ENCODE measurements at regions not wholly inside any gene's neighbourhood (a gene's known extent, or its start where the extent isn't known, plus 50 kb on each side); places are given as distances from the start of the nearest gene placed in this dataset.

DNA sequence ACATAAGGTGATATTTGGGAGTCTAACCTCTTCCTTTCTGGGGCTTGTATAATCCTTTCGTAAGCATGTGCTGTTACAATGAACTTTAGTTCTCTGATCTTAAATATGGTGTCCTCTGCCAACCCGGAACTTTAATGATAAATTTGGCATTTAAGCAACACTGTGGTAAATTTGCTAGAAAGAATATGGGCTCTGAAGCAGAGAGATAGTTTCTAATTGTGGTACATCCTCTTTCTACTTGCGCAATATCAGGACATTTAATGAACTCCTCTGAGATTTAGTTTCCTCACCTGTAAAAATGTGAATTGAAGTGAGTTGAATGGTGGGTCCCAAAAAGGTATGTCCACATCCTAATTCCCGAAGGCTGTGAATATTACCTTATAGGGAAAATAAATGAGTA is 364.7 kb downstream of the CAAP1 start:
- no peaks in the 10 kb centered on the region for H3K9me3 Mint-ChIP-seq
- no peak overlapping the region for H3K4me3 Mint-ChIP-seq
- POLR2A ChIA-PET = no interaction called here
- CTCF ChIA-PET = no interaction called here
- no peak for TF ChIP-seq TEAD4 (CRISPR knock-in tag; IDR thresholded peaks at IDR 0.05)
- TF ChIP-seq TP53 (CRISPR knock-in tag; IDR thresholded peaks at IDR 0.05) = no peak
- no peak for TF ChIP-seq CBFB (CRISPR knock-in tag; IDR thresholded peaks at IDR 0.05; ENCODE audit: low read depth)
- no peak for TF ChIP-seq SMAD3 (CRISPR knock-in tag; IDR thresholded peaks at IDR 0.05; ENCODE audit: borderline replicate concordance)
- no peak for TF ChIP-seq ZNF425 (CRISPR knock-in tag; conservative IDR thresholded peaks at IDR 0.05)
- TF ChIP-seq SMAD4 (CRISPR knock-in tag; IDR thresholded peaks at IDR 0.05) = no peak
- TF ChIP-seq, protein P1, sequence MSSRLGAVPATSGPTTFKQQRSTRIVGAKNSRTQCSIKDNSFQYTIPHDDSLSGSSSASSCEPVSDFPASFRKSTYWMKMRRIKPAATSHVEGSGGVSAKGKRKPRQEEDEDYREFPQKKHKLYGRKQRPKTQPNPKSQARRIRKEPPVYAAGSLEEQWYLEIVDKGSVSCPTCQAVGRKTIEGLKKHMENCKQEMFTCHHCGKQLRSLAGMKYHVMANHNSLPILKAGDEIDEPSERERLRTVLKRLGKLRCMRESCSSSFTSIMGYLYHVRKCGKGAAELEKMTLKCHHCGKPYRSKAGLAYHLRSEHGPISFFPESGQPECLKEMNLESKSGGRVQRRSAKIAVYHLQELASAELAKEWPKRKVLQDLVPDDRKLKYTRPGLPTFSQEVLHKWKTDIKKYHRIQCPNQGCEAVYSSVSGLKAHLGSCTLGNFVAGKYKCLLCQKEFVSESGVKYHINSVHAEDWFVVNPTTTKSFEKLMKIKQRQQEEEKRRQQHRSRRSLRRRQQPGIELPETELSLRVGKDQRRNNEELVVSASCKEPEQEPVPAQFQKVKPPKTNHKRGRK (CRISPR knock-in tag; IDR thresholded peaks at IDR 0.05; ENCODE audit: borderline replicate concordance) = no peak
- no peak for TF ChIP-seq KAT7 (CRISPR knock-in tag; IDR thresholded peaks at IDR 0.05; ENCODE audit: borderline replicate concordance)
- no peak for TF ChIP-seq ELF4 (CRISPR knock-in tag; IDR thresholded peaks at IDR 0.05; ENCODE audit: low read depth)
- no peak for TF ChIP-seq SP1 (CRISPR knock-in tag; conservative IDR thresholded peaks at IDR 0.05)
- TF ChIP-seq FOXJ3 (CRISPR knock-in tag; IDR thresholded peaks at IDR 0.05; ENCODE audit: borderline replicate concordance) = no peak
- TF ChIP-seq, protein P2, sequence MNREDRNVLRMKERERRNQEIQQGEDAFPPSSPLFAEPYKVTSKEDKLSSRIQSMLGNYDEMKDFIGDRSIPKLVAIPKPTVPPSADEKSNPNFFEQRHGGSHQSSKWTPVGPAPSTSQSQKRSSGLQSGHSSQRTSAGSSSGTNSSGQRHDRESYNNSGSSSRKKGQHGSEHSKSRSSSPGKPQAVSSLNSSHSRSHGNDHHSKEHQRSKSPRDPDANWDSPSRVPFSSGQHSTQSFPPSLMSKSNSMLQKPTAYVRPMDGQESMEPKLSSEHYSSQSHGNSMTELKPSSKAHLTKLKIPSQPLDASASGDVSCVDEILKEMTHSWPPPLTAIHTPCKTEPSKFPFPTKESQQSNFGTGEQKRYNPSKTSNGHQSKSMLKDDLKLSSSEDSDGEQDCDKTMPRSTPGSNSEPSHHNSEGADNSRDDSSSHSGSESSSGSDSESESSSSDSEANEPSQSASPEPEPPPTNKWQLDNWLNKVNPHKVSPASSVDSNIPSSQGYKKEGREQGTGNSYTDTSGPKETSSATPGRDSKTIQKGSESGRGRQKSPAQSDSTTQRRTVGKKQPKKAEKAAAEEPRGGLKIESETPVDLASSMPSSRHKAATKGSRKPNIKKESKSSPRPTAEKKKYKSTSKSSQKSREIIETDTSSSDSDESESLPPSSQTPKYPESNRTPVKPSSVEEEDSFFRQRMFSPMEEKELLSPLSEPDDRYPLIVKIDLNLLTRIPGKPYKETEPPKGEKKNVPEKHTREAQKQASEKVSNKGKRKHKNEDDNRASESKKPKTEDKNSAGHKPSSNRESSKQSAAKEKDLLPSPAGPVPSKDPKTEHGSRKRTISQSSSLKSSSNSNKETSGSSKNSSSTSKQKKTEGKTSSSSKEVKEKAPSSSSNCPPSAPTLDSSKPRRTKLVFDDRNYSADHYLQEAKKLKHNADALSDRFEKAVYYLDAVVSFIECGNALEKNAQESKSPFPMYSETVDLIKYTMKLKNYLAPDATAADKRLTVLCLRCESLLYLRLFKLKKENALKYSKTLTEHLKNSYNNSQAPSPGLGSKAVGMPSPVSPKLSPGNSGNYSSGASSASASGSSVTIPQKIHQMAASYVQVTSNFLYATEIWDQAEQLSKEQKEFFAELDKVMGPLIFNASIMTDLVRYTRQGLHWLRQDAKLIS (CRISPR knock-in tag; IDR thresholded peaks at IDR 0.05; ENCODE audit: borderline replicate concordance) = no peak
- no peak overlapping the region for H3K27ac Mint-ChIP-seq
- H3K27me3 Mint-ChIP-seq (ENCODE audit: low read depth) = no peaks in the 10 kb centered on the region
- no peaks in the 10 kb centered on the region for H3K36me3 Mint-ChIP-seq
- DNase-seq (ENCODE audit: low spot score) (no peak), ATAC-seq (no peak)
- no peaks in the 10 kb centered on the region for H3K4me1 Mint-ChIP-seq

GRCh38 chr9:26524267-26524666 is 368.3 kb downstream of the CAAP1 start:
- no peak for DNase-seq (ENCODE audit: low spot score)
- H3K27ac Mint-ChIP-seq = no peak overlapping the region
- no peaks in the 10 kb centered on the region for H3K27me3 Mint-ChIP-seq (ENCODE audit: low read depth)
- ATAC-seq = no peak
- CTCF ChIA-PET = no interaction called here
- H3K9me3 Mint-ChIP-seq = peaks cover 4% of the 10 kb centered on the region; the same call in 1 of the 2 replicates
- H3K4me3 Mint-ChIP-seq = no peak overlapping the region
- no peaks in the 10 kb centered on the region for H3K4me1 Mint-ChIP-seq
- no peaks in the 10 kb centered on the region for H3K36me3 Mint-ChIP-seq
- POLR2A ChIA-PET = no interaction called here
- TF ChIP-seq ETV6 (CRISPR knock-in tag; IDR thresholded peaks at IDR 0.05) = no peak
- no peak for TF ChIP-seq CBFB (CRISPR knock-in tag; IDR thresholded peaks at IDR 0.05; ENCODE audit: low read depth)
- TF ChIP-seq, protein P3, sequence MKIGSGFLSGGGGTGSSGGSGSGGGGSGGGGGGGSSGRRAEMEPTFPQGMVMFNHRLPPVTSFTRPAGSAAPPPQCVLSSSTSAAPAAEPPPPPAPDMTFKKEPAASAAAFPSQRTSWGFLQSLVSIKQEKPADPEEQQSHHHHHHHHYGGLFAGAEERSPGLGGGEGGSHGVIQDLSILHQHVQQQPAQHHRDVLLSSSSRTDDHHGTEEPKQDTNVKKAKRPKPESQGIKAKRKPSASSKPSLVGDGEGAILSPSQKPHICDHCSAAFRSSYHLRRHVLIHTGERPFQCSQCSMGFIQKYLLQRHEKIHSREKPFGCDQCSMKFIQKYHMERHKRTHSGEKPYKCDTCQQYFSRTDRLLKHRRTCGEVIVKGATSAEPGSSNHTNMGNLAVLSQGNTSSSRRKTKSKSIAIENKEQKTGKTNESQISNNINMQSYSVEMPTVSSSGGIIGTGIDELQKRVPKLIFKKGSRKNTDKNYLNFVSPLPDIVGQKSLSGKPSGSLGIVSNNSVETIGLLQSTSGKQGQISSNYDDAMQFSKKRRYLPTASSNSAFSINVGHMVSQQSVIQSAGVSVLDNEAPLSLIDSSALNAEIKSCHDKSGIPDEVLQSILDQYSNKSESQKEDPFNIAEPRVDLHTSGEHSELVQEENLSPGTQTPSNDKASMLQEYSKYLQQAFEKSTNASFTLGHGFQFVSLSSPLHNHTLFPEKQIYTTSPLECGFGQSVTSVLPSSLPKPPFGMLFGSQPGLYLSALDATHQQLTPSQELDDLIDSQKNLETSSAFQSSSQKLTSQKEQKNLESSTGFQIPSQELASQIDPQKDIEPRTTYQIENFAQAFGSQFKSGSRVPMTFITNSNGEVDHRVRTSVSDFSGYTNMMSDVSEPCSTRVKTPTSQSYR (CRISPR knock-in tag; IDR thresholded peaks at IDR 0.05) = no peak
- no peak for TF ChIP-seq FOXP1 (CRISPR knock-in tag; IDR thresholded peaks at IDR 0.05; ENCODE audit: borderline replicate concordance)
- TF ChIP-seq, protein P4, sequence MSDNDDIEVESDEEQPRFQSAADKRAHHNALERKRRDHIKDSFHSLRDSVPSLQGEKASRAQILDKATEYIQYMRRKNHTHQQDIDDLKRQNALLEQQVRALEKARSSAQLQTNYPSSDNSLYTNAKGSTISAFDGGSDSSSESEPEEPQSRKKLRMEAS (CRISPR knock-in tag; IDR thresholded peaks at IDR 0.05) = no peak
- TF ChIP-seq, protein P5, sequence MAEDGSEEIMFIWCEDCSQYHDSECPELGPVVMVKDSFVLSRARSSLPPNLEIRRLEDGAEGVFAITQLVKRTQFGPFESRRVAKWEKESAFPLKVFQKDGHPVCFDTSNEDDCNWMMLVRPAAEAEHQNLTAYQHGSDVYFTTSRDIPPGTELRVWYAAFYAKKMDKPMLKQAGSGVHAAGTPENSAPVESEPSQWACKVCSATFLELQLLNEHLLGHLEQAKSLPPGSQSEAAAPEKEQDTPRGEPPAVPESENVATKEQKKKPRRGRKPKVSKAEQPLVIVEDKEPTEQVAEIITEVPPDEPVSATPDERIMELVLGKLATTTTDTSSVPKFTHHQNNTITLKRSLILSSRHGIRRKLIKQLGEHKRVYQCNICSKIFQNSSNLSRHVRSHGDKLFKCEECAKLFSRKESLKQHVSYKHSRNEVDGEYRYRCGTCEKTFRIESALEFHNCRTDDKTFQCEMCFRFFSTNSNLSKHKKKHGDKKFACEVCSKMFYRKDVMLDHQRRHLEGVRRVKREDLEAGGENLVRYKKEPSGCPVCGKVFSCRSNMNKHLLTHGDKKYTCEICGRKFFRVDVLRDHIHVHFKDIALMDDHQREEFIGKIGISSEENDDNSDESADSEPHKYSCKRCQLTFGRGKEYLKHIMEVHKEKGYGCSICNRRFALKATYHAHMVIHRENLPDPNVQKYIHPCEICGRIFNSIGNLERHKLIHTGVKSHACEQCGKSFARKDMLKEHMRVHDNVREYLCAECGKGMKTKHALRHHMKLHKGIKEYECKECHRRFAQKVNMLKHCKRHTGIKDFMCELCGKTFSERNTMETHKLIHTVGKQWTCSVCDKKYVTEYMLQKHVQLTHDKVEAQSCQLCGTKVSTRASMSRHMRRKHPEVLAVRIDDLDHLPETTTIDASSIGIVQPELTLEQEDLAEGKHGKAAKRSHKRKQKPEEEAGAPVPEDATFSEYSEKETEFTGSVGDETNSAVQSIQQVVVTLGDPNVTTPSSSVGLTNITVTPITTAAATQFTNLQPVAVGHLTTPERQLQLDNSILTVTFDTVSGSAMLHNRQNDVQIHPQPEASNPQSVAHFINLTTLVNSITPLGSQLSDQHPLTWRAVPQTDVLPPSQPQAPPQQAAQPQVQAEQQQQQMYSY (CRISPR knock-in tag; IDR thresholded peaks at IDR 0.05) = no peak
- TF ChIP-seq, protein P6, sequence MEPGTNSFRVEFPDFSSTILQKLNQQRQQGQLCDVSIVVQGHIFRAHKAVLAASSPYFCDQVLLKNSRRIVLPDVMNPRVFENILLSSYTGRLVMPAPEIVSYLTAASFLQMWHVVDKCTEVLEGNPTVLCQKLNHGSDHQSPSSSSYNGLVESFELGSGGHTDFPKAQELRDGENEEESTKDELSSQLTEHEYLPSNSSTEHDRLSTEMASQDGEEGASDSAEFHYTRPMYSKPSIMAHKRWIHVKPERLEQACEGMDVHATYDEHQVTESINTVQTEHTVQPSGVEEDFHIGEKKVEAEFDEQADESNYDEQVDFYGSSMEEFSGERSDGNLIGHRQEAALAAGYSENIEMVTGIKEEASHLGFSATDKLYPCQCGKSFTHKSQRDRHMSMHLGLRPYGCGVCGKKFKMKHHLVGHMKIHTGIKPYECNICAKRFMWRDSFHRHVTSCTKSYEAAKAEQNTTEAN (CRISPR knock-in tag; IDR thresholded peaks at IDR 0.05) = no peak
- TF ChIP-seq NFYB (CRISPR knock-in tag; conservative IDR thresholded peaks at IDR 0.05; ENCODE audit: low read depth) = no peak
- TF ChIP-seq SP1 (CRISPR knock-in tag; conservative IDR thresholded peaks at IDR 0.05) = no peak
